ENCODE measurements at regions not wholly inside any gene's neighbourhood (a gene's known extent, or its start where the extent isn't known, plus 50 kb on each side); places are given as distances from the start of the nearest gene placed in this dataset.

- no peaks in the 10 kb centered on the region for H3F3A ChIP-seq (ENCODE audit: insufficient read depth, low read length)
- no peaks in the 10 kb centered on the region for H3K36me3 ChIP-seq (ENCODE audit: insufficient read depth, low read length)
- no peak overlapping the region for H3K4me2 ChIP-seq (ENCODE audit: low read length)
- H3K4me3 ChIP-seq (ENCODE audit: low read depth, low read length, poor library complexity, severe bottlenecking): no peak overlapping the region
- H2AFZ ChIP-seq (ENCODE audit: low read length): no peak overlapping the region
- H3K79me2 ChIP-seq (ENCODE audit: insufficient read depth, low read length): no peaks in the 10 kb centered on the region
- H3K9ac ChIP-seq (ENCODE audit: low read length): no peak overlapping the region
- H3K27me3 ChIP-seq (ENCODE audit: insufficient read depth, low read length): no peaks in the 10 kb centered on the region
- H3K9me2 ChIP-seq (ENCODE audit: low read depth, low read length): no peaks in the 10 kb centered on the region
- TF ChIP-seq CTCF (IDR thresholded peaks at IDR 0.05; ENCODE audit: low read length) (no peak), EZH2 (IDR thresholded peaks at IDR 0.05; ENCODE audit: borderline replicate concordance, low read length) (no peak)
- no peaks in the 10 kb centered on the region for H3K9me3 ChIP-seq (ENCODE audit: low read length)
- H3K4me1 ChIP-seq (ENCODE audit: insufficient read depth, low read length, severe bottlenecking): no peaks in the 10 kb centered on the region
- no peak overlapping the region for H3K27ac ChIP-seq (ENCODE audit: low read depth, low read length, poor library complexity, severe bottlenecking)
- H4K20me1 ChIP-seq (ENCODE audit: insufficient read depth, low read length): no peaks in the 10 kb centered on the region
Observed at GRCh38 chr2:183250061-183250460, 125.8 kb downstream of the NUP35 start.

GRCh38 chr2:183250472-183250871, 126.2 kb downstream of the NUP35 start:
- Histone ChIP-seq H3K9me3 (ENCODE audit: low read length) (no peaks in the 10 kb centered on the region), H3F3A (ENCODE audit: insufficient read depth, low read length) (no peaks in the 10 kb centered on the region), H4K20me1 (ENCODE audit: insufficient read depth, low read length) (no peaks in the 10 kb centered on the region), H3K36me3 (ENCODE audit: insufficient read depth, low read length) (no peaks in the 10 kb centered on the region), H3K9ac (ENCODE audit: low read length) (no peak overlapping the region), H3K27ac (ENCODE audit: low read depth, low read length, poor library complexity, severe bottlenecking) (no peak overlapping the region), H3K4me1 (ENCODE audit: insufficient read depth, low read length, severe bottlenecking) (no peaks in the 10 kb centered on the region), H2AFZ (ENCODE audit: low read length) (no peak overlapping the region), H3K9me2 (ENCODE audit: low read depth, low read length) (no peaks in the 10 kb centered on the region), H3K27me3 (ENCODE audit: insufficient read depth, low read length) (no peaks in the 10 kb centered on the region), H3K4me2 (ENCODE audit: low read length) (no peak overlapping the region), H3K4me3 (ENCODE audit: low read depth, low read length, poor library complexity, severe bottlenecking) (no peak overlapping the region), H3K79me2 (ENCODE audit: insufficient read depth, low read length) (no peaks in the 10 kb centered on the region)
- TF ChIP-seq CTCF (IDR thresholded peaks at IDR 0.05; ENCODE audit: low read length) (no peak), EZH2 (IDR thresholded peaks at IDR 0.05; ENCODE audit: borderline replicate concordance, low read length) (no peak)

- H3K79me2 ChIP-seq (ENCODE audit: insufficient read depth, low read length): no peaks in the 10 kb centered on the region
- H3F3A ChIP-seq (ENCODE audit: insufficient read depth, low read length): no peaks in the 10 kb centered on the region
- no peak overlapping the region for H3K9ac ChIP-seq (ENCODE audit: low read length)
- H3K27me3 ChIP-seq (ENCODE audit: insufficient read depth, low read length): no peaks in the 10 kb centered on the region
- H3K9me2 ChIP-seq (ENCODE audit: low read depth, low read length): no peaks in the 10 kb centered on the region
- no peaks in the 10 kb centered on the region for H4K20me1 ChIP-seq (ENCODE audit: insufficient read depth, low read length)
- no peaks in the 10 kb centered on the region for H3K36me3 ChIP-seq (ENCODE audit: insufficient read depth, low read length)
- no peak overlapping the region for H3K27ac ChIP-seq (ENCODE audit: low read depth, low read length, poor library complexity, severe bottlenecking)
- TF ChIP-seq EZH2 (IDR thresholded peaks at IDR 0.05; ENCODE audit: borderline replicate concordance, low read length) (no peak), CTCF (IDR thresholded peaks at IDR 0.05; ENCODE audit: low read length) (no peak)
- H3K4me1 ChIP-seq (ENCODE audit: insufficient read depth, low read length, severe bottlenecking): no peaks in the 10 kb centered on the region
- H3K9me3 ChIP-seq (ENCODE audit: low read length): no peaks in the 10 kb centered on the region
- H3K4me3 ChIP-seq (ENCODE audit: low read depth, low read length, poor library complexity, severe bottlenecking): no peak overlapping the region
- H3K4me2 ChIP-seq (ENCODE audit: low read length): no peak overlapping the region
- no peak overlapping the region for H2AFZ ChIP-seq (ENCODE audit: low read length)
Observed at GRCh38 chr2:183253441-183254130, 129.3 kb downstream of the NUP35 start.

Data from OCI-LY1 (cell line).